ENCODE measurements at regions not wholly inside any gene's neighbourhood (a gene's known extent, or its start where the extent isn't known, plus 50 kb on each side); places are given as distances from the start of the nearest gene placed in this dataset.

GRCh38 chr16:49964316-49964715, 60.7 kb upstream of the CNEP1R1 start:
- H3K27ac ChIP-seq (ENCODE audit: low read length) = no peak overlapping the region
- H2AFZ ChIP-seq (ENCODE audit: low read length) = no peak overlapping the region
- no peaks in the 10 kb centered on the region for H4K20me1 ChIP-seq (ENCODE audit: insufficient read depth, low read length)
- H3K9me3 ChIP-seq (replicated peaks; ENCODE audit: insufficient read depth, low read length) = no peaks in the 10 kb centered on the region
- no peaks in the 10 kb centered on the region for H3K9me2 ChIP-seq (replicated peaks; ENCODE audit: insufficient read depth, low read length)
- no peaks in the 10 kb centered on the region for H3K27me3 ChIP-seq (replicated peaks; ENCODE audit: insufficient read depth, low read length)
- no peaks in the 10 kb centered on the region for H3K79me2 ChIP-seq (ENCODE audit: low read length)
- H3K9ac ChIP-seq (ENCODE audit: low read length) = no peak overlapping the region
- no peaks in the 10 kb centered on the region for H3K36me3 ChIP-seq (replicated peaks; ENCODE audit: insufficient read depth, low read length)
- no peak for DNase-seq
- no peak overlapping the region for H3K4me3 ChIP-seq (ENCODE audit: low read length)
- no peaks in the 10 kb centered on the region for H3F3A ChIP-seq (ENCODE audit: insufficient read depth, low read length)
- no peak for TF ChIP-seq EZH2phosphoT487 (IDR thresholded peaks at IDR 0.05; ENCODE audit: low read length)
- TF ChIP-seq CTCF (IDR thresholded peaks at IDR 0.05; ENCODE audit: low read length) = no peak
- TF ChIP-seq EZH2 (optimal IDR thresholded peaks at IDR 0.05; ENCODE audit: low read depth, low read length) = no peak
- no peak overlapping the region for H3K4me2 ChIP-seq (ENCODE audit: low read depth, low read length)
- no peaks in the 10 kb centered on the region for H3K4me1 ChIP-seq (ENCODE audit: low read length)

- no peak for DNase-seq
- no peak overlapping the region for H3K27ac ChIP-seq (ENCODE audit: low read length)
- no peak overlapping the region for H3K4me3 ChIP-seq (ENCODE audit: low read length)
- H3K9ac ChIP-seq (ENCODE audit: low read length) = no peak overlapping the region
- no peaks in the 10 kb centered on the region for H4K20me1 ChIP-seq (ENCODE audit: insufficient read depth, low read length)
- no peak overlapping the region for H2AFZ ChIP-seq (ENCODE audit: low read length)
- H3K27me3 ChIP-seq (replicated peaks; ENCODE audit: insufficient read depth, low read length) = no peaks in the 10 kb centered on the region
- no peak overlapping the region for H3K4me2 ChIP-seq (ENCODE audit: low read depth, low read length)
- H3K36me3 ChIP-seq (replicated peaks; ENCODE audit: insufficient read depth, low read length) = no peaks in the 10 kb centered on the region
- no peak for TF ChIP-seq CTCF (IDR thresholded peaks at IDR 0.05; ENCODE audit: low read length)
- no peak for TF ChIP-seq EZH2phosphoT487 (IDR thresholded peaks at IDR 0.05; ENCODE audit: low read length)
- no peak for TF ChIP-seq EZH2 (optimal IDR thresholded peaks at IDR 0.05; ENCODE audit: low read depth, low read length)
- no peaks in the 10 kb centered on the region for H3F3A ChIP-seq (ENCODE audit: insufficient read depth, low read length)
- H3K79me2 ChIP-seq (ENCODE audit: low read length) = no peaks in the 10 kb centered on the region
- no peaks in the 10 kb centered on the region for H3K9me2 ChIP-seq (replicated peaks; ENCODE audit: insufficient read depth, low read length)
- no peaks in the 10 kb centered on the region for H3K9me3 ChIP-seq (replicated peaks; ENCODE audit: insufficient read depth, low read length)
- H3K4me1 ChIP-seq (ENCODE audit: low read length) = no peaks in the 10 kb centered on the region
Measured at GRCh38 chr16:49964973-49965372, 60.1 kb upstream of the CNEP1R1 start.

GRCh38 chr16:49967012-49967559, 57.9 kb upstream of the CNEP1R1 start:
- Histone ChIP-seq H3K9me3 (replicated peaks; ENCODE audit: insufficient read depth, low read length) (no peaks in the 10 kb centered on the region), H3K4me3 (ENCODE audit: low read length) (no peak overlapping the region), H3K79me2 (ENCODE audit: low read length) (no peaks in the 10 kb centered on the region), H4K20me1 (ENCODE audit: insufficient read depth, low read length) (no peaks in the 10 kb centered on the region), H3K9ac (ENCODE audit: low read length) (no peak overlapping the region), H3K4me2 (ENCODE audit: low read depth, low read length) (no peak overlapping the region), H3K36me3 (replicated peaks; ENCODE audit: insufficient read depth, low read length) (no peaks in the 10 kb centered on the region), H3F3A (ENCODE audit: insufficient read depth, low read length) (no peaks in the 10 kb centered on the region), H2AFZ (ENCODE audit: low read length) (no peak overlapping the region), H3K9me2 (replicated peaks; ENCODE audit: insufficient read depth, low read length) (no peaks in the 10 kb centered on the region), H3K27ac (ENCODE audit: low read length) (no peak overlapping the region), H3K27me3 (replicated peaks; ENCODE audit: insufficient read depth, low read length) (no peaks in the 10 kb centered on the region), H3K4me1 (ENCODE audit: low read length) (0 out of 2 replicates have a peak, but pooled peaks cover 2% of the 10 kb centered on the region)
- no peak for DNase-seq
- TF ChIP-seq CTCF (IDR thresholded peaks at IDR 0.05; ENCODE audit: low read length) (no peak), EZH2 (optimal IDR thresholded peaks at IDR 0.05; ENCODE audit: low read depth, low read length) (no peak), EZH2phosphoT487 (IDR thresholded peaks at IDR 0.05; ENCODE audit: low read length) (no peak)
